ENCODE measurements at regions not wholly inside any gene's neighbourhood (a gene's known extent, or its start where the extent isn't known, plus 50 kb on each side); places are given as distances from the start of the nearest gene placed in this dataset.

DNA sequence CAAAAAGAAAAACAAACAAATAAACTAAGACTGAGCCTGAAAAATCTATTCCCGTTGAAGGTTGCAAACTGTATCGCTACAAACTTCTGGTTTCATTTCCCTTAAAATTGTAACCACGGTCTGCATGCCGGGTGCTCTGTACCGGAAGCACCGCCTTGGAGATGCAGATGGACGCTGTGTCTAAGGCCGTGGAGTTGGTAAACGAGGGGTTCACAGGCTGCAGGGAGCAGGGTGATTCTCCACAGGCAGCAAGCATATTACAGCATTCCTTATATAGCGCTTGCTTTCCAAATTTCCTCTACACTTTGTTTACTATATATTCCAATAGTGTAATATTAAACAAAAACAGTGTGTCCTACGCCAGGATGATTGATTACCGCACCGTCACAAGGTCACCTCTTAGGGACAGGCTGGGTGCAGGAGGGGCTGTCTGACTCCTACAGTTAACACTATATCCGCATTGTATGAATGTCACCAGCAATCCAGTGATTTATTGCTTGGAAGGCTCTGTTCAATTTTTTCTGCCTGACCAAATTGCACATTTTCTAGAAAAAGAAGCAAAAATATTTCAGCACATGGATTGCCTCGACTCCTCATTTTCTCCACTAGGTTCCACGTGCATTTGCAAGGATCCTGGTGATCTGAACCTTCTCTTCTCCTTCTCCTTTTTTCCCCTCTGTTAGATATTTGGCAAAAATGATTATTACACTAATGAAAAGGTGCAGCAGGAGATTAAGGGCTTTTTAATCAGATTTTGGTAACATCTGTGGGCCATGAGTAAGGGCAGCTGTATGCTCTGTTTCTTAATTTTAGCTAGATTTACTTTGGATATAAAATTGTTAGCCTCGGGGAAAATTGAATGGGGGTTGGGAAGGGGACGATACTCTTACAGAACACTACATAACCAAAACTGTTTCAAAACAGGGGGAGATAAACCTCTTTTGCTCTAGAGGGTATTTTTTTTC lies 325.8 kb upstream of the MGMT start:
- no peak for DNase-seq

DNA sequence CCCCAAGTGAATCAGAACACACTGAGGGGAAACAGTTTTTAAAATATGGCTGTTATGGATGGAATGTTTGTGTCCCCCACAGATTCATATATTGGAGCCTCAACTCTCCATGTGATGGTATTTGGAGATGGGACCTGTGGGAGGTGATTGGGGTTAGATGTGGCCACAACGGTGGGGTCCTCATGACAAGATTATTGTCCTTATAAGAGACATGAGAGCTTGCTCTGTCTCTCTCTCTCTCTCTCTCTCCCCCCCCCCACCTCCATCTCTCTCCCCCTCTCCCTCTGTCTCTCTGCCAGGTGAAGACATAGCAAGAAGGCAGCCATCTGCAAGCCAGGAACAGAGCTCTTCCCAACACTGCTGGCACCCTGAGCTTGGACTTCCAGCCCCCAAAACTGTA lies 315.8 kb upstream of the MGMT start:
- no peak for DNase-seq

DNA sequence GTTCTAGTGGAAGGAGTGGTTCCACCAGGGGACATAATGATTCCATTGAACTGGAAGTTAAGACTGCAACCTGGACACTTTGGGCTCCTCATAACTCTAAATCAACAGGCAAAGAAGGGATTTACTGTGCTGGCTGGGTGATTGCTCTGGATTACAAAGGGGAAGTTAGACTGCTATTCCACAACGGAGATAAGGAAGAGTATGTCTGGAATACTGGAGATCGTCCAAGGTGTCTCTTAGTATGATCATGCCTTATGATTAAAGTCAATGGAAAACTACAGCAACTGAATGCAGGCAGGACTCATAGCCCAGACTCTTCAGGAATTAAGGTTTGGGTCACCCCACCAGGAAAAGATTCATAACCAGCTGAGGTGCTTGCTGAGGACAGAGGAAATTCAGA lies 310.6 kb upstream of the MGMT start:
- no peak for DNase-seq

DNA sequence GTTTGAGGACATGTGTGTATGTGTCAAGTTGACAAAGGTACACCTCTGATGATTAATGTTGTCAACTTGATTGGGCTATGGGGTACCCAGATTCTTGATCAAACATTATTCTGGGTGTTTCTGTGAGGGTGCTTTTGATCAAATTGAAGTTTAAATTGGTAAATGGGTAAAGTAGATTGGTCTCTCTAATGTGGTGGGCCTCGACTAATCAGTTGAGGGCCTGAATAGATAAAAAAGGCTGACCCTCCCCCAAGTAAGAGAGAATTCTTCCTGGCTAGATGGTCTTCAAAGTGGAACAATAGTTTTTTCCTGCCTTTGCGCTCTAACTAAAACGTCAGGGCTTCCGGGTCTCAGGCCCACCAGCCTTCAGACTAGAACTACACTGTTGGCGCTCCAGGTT lies 309.9 kb upstream of the MGMT start:
- DNase-seq, result no peak

DNA sequence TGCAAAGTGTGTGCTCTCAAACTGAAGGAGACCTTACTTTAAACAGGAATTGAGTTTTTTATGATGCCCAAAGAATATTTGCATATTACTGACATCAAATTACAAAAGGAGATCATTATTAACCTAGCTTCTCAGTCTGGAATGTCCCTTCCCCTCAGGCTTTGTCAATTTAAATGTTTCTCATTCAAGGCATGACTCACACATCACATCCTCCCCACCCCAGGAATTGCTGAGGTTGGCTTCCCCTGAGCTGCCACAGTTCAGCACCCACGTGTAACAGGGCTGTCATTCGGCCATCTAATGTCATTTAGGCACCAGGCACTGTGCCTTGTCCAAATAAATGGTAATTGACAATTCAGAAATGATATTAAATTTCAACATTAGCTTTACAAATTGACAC lies 305.9 kb upstream of the MGMT start:
- DNase-seq, result no peak

DNA sequence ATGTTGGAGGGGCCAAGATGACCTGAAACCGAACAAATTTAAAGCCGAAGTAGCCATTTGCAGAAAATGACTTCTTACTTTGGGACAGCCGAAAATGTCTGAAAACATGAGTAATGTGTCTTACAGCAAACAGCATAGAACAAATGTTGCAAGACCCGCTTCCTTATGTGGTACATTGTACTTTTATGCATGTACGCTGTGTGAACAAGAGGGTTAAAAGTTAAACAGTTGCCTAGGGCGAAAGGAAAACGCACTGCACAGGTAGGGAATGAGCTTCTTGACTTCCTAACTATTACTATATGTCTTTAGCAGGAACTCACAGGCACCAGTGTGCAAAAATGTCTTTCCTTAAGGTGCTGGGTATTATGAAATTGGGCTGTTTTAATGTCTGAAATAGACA lies 303.5 kb upstream of the MGMT start:
- DNase-seq, result no peak

DNA sequence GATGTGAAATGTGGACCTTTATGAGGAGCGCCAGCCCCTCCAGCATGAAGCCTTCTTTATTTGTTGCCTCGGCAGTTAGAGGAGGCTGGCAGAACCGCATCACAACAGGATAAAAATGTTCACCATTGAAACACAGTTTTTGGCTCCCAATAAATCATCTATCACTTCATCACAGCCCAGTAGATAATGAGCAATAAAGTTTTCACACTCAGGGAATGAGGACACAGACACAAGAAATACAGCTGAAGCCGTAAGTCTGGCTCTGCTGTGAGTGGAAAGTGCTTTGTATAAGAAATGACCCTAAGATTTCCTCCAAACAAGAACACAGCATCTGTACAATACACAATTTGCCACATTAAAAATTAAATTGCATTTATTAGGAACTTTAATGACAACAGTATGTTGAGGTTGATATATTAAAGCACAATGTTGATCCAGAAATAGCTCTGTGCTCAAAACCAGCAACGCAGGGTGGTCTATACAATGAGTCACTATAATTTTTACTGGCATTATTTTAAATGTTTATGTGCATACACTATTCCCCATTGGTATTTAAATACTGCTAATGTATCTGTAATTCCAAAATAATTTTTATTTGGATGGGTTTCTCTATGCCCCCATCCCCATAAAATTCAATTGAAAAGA lies 301.8 kb upstream of the MGMT start:
- no peak for DNase-seq

DNA sequence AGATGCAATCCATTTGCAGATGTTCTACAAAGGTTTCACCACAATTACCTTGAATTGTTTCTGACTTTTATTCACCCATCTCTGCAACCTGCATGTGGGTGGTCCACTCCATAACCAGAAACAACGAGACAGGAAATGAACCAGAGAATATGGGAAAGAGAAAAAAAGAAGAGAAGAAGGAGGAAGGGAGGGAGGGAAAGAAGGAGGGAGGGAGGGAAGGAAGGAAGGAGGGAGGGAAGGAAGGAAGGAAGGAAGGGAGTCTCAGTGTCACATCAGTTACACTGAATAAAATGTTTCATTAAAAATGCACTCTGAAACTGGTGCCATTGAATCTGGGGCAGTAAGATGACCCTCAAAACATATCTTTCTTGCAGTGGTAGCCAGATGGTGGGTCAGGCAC lies 301.3 kb upstream of the MGMT start:
- DNase-seq, result no peak

DNA sequence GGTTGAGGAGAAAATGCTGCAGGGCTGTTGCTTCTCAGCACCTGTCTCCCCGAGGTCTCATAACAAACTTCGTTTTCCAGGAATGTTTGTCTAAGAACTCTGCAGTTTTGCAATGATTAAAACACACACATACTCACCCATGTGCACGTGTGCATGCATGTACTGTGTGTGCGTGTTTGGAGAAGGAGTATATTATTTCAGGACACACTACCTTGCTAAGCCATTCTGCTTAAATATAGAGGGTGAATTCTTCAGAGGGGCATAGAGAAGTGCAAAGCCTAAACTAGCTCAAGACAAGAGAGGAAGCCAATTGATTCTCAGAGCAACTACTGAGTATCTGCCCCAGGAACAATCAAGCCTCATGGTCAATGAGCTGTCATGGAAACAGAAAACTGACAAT lies 298.4 kb upstream of the MGMT start:
- no peak for DNase-seq

DNA sequence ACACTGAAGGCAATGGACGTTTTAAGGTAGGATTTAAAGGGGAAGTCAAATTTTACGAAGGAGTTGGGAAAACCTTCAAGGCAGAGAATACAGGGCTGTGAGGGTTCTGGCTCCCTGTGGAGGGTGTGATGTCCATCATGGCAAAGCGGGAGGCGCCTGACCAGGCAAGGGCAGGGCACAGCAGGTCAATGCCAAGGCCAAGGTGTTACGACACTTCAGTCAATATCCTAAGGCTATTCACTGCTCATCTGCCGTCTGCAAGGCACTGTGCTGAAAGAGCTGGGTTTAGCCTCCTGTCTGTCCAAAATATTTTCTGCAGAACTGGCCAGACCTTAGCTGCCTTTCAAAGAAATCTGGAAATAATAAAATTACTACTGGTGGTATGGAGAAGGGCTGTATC lies 297.9 kb upstream of the MGMT start:
- no peak for DNase-seq

DNA sequence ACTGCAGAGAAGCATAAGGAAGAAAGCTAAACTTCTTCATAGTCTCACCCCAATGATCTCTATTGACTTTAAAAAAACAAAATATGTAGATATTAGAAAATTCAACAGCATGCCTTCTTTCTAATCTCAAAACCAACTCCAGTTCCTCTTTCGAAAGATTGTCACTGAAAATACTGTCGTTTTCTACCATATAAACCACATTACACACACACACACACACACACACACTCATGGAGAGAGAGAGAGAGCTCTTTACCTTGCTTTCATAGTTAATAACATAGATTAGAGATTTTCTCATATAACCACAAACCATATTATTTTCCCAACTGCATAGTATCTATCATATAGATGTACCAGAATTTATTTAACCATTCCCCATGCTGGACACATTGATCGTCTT lies 296.2 kb upstream of the MGMT start:
- no peak for DNase-seq

DNA sequence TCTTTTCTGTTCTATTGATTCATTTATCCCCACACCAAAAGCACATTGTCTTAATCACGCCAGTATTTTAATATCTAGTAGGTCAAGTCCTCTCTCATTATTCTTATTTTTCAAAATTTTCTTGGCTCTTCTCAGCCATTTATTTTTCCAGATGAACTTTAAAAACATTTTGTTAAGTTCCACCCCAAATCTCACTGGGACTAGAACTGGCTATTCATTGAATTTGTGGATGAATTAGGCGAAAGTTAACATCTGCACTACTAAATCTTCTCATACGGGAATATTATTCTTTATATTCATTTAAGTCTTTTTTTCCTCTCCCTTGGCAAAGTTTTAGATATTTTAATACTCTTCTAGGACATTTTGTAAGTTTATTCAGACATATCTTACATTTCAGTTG lies 295.2 kb upstream of the MGMT start:
- no peak for DNase-seq

DNA sequence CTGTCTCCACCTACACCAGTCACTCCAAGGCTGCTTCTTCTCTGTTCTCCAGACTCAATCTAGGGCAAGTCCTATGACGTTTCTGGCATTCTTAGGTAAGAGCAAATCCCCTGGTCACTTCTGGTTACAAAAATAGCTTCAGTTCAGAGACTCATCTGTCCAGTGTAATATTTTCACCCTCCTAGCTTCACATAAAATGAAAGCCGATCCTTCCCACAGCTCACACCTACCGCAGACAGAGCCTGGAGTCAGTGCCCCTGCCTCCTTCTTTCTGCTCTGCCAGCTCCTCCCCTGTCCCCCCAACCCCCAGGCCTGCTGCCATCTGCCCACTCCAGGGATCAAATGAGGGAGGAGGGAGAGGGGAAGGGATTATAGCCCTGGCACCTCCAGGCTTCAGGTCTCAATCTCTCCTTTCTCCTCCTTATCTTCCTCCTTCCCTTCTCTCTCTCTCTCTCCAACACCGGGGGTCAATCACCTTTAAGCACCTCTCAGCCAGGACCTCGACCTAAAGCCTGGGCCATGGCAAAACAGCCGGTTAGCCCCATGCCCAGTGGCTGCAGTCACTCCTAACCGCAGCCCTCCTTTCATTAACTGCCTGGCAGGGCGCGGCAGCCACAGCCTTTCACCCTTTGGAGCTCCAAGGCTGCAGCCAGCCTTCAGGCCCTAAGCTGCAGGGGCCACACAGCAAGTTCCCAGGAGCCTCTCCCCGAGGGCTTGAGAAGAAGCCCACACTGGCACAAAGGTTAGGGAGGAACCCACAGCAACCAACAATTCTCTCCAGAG lies 292.6 kb upstream of the MGMT start:
- DNase-seq, result no peak

DNA sequence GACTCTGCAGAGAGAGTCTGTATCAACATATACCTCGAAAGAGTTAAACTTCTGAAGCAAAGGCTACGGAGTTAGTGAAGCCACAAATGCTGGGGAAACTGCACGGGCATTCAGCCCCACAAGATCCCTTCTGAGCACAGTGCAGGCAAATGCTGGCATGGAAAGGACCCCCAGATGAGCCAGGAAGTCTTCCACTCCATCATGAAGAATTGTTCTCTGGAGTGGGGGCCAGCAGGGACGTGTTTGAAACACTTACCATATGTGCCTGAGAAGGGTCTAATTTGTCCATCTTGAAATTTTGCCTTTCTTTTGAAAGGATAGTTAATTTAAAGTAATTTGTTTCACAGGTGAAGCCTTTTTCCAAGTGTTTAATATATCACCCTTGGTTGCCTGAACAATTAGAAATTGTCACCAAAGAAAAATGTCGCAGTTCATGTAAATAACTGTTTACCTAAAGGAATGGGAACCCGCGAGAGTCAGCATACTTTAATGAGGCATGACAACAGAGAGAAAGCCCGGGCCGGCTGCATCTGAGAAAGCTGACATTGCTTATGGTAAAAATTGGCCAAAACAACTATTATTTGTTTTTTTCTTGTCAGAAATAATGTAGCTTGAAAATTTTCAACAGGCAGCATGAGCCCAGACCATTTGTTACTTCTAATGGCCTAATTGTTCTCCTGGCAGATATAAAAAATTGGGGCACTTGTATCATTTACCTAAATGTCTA lies 287.6 kb upstream of the MGMT start:
- DNase-seq, result no peak

DNA sequence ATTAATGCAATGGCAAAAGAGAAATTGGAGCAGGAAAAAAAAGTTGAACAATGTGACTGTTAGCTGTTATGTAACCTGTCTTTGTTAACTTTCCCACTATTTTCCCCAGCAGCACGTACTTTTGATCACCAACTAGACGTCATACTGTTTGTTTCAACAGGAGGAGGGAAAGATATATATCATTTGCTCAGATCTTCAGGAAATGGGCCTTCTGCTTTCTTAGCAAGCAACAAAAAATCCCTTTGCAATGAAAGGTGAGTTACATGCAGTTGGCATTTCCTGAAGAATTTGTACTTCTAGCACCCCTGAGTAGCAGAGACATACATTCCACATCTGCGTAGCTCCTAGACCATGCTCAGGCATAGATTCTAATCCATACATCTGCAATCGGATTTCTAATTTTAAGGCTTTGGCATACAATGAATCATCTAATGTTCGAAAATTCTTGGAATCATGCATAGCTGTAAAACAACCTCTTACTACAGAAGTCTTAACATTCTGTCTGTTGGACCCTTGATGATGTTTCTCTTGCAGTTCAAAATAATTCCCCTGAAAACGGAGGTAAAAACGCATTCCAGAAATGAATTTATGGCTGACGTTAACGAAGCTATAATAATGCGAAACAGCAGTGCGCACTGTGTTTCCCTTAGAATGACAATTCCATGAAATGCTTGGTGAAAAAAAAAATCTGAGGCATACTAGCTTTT lies 286.9 kb upstream of the MGMT start:
- no peak for DNase-seq

DNA sequence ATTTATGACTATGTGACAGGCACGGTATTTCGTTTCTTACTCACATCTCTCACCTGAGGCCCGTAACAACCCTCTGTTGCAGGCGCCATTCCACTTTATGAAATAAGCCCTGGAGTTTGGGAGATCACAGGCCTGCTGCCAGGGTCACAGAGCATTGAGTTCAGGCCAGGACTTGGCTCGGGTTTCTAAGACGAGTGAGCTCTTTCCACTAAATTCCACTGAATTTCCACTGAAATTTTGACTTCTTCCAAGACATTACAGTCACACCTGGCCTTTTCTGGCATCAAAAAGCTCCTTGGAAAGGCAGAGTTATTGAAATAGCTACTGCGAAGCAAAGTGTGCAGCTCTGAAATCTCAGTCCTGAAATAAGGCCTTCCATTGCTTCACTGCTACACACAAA lies 282.8 kb upstream of the MGMT start:
- DNase-seq, result no peak

DNA sequence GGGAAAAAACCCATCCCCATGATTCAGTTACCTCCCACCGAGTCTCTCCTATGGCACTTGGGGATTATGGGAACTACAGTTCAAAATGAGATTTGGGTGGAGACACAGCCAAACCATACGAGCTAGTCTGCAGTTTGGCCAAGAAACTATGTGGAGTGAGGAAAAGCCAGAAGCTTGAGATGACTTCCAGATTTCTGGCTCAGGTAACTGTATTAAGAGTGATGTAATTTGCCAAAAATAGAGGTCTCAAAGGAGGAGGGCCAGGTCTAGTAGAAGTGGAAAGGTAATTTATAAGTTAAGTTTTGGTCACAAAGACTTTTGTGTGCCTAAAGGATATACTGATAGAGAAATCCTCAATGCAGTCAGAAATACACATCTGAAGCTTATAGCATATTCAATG lies 279.7 kb upstream of the MGMT start:
- DNase-seq, result no peak

DNA sequence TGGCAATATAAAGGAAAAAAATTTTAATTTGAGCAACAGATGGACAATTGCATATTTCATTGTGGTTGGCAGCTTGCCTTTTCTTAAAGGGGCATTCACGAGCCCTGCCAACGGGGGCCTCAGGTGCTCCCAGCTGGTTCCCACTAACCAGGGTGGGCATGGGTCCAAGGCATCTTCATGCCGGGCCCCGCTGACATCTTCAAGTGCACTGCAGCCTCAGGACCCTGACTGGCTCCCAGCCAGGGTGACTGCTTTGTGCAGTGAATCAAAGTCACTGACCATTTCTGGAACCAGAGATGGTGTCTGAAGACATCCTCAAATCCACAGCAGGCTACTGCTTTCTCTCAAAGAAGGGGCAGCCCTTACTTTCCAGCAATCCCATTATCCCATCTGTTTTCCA lies 275.2 kb upstream of the MGMT start:
- no peak for DNase-seq

DNA sequence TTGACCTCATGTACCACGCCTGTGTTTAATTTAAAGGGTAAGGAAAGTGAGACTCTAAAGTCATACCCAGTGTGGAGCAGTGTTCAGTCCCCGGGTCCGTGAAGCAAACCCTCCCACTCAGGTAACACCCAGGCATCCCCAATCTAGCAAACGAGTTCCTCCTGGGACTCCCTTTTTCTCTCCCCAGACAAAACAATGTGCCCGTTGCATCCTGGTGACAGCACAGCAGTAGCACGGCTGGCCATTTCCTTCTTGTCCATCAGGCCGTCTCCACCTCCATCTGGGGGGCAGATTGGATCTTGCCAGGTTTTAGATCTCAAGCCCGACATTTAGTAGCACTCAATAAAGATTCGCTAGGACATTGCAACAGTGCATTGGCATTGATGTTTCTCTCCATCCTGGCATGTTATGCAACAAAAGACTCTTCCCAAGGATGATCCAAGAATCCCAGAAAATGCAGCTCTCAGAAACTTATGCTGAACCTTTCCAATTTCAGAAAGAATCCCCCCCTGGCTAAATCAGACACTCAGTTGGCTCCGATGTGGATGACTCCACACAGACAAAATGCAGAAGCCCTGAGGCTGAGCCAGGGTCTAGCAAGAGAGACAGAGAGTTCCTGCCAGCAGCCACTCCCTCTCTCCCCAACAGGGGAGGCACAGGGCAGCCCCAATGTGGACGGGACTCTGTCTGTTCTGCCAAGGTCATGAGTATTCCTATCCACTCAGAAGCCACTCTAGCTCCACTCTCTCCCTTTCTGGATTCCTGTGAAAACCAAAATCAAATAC lies 274.5 kb upstream of the MGMT start:
- DNase-seq, result no peak

DNA sequence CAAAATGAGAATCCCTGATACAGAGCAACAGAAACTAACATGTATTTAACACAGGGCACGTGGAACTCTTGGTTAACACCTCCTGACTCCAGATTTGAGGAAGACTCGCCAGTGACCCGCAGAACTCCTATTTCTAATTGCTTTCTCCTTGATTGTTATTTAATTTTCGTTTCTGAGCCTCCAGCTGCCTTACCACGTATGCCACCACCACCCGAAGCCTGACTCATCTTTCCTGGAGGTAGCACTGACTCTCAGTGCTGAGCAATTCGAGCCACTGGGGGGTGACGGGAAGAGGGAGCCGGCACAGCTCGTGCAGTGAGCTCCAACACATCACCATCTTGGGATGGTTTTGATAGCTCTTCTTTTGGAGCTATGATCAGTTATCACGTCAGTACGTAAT lies 273.9 kb upstream of the MGMT start:
- DNase-seq, result no peak

DNA sequence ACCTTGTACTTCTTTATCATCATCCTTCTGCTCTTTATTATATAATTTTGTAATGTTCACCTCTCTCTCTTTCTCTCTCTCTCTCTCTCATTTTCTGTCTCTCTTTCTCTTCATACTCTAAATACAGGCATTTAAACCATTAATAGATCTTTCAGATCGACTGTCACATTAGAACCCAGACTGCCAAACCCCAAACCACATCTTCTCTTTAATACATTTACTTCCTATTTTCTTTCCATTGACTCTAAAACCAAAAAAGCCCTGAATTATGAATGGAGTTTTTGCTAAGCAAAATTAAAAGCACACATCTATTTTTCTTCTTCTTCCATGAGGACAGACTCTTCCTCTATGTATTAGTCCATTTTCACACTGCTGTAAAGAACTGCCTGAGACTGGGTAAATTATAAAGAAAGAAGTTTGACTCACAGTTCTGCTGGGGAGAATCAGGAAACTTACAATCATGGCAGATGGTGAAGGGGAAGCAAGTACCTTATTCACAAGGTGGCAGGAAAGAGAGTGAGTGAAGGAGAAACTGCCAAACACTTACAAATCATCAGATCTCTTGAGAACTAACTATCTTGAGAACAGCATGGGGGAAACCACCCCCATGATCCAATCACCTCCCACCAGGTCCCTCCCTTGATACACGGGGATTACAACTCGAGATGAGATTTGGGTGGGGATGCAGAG lies 272.7 kb upstream of the MGMT start:
- DNase-seq, result no peak

Data from activated naive CD4-positive, alpha-beta T cell (primary cell).